ENCODE measurements at regions not wholly inside any gene's neighbourhood (a gene's known extent, or its start where the extent isn't known, plus 50 kb on each side); places are given as distances from the start of the nearest gene placed in this dataset.

- no peak for TF ChIP-seq POLR2AphosphoS5 (IDR thresholded peaks at IDR 0.05)
- no peak for TF ChIP-seq CTCF (IDR thresholded peaks at IDR 0.05)
- no peak for TF ChIP-seq POLR2A (IDR thresholded peaks at IDR 0.05)
Measured at GRCh38 chr4:143025081-143025704, 159.5 kb upstream of the USP38 start.

All from breast epithelium (tissue), 3 donors.